ENCODE measurements at regions not wholly inside any gene's neighbourhood (a gene's known extent, or its start where the extent isn't known, plus 50 kb on each side); places are given as distances from the start of the nearest gene placed in this dataset.
"Not testable (repeated sequence)": the region's sequence is repeated elsewhere in the genome, so short reads cannot be mapped to it uniquely, and the experiment has no call there.

DNA sequence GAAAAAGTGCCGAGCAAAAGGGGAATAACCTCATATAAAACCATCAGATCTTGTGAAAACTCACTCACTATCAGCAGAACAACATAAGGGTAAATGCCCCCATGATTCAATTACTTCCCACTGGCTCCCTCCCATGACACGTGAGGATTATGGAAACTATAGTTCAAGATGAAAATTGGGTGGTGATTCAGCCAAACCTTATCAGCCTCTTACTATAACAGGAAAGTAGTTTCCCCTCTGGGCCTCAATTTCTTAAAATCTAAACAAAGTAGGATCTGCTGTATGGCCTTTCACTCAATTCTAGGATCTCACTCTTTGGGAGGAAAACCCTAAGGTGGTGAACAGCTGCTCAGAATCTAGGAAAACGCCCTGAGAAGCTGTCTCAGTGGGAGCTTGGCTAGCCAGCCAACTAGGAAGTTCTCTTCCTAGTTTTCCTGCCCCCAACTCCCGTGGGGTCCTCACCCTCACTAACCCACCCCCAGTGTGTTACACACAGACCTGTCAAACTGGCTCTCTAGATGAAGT, 1017.1 kb upstream of the HS3ST1 start:
- Histone ChIP-seq H3K4me3 (no peak overlapping the region), H3K27ac (no peak overlapping the region)

DNA sequence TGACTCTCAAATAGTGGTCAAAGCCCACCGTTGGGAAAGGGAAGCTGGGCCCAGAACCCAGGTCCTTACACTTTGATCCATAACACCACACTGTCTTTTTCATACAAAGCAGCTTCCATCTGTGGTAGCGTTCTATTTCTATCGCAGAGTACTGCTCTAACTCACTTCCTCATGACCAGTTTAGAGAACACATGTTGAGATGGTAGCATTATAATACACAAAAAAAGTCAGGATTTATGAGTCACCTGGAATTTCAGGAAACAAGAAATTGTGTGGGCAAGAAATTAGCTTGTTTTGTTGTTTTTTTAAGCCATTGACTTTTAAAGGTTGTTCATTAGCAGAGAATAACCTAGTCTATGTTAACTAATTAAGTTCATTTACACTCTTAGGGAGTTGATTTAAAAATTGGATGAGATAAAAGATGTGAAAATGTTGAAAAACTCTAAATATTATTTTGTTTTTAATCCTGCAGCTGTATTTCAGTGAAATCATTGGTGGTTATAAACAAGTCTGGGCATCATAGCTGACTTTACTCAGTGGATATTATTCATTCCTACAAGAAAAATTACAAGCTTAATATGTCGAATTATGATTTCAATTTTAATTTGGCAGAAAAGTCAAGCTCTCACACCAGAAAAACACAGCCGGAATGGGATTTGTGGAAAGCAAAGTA, 1011.1 kb upstream of the HS3ST1 start:
- H3K27ac ChIP-seq = no peak overlapping the region
- H3K4me3 ChIP-seq = no peak overlapping the region

DNA sequence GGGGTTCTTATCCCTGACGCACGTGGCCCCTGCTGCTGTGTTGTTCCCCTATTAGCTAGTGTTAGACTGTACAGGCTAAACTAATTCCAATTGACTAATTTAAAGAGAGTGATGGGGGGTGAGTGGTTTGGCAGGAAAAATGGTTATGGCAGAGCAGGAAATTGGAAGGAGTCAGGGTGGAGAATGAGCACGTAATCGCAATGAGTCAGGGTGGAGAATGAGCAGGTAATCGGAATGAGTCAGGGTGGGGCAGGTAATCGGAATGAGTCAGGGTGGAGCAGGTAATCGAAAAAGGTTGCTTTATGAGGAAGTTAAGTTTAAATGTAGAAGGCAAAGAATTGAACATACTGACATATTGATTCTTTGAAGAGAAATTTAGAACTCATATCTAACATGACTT, 1002.6 kb upstream of the HS3ST1 start:
- not testable (repeated sequence) for H3K4me3 ChIP-seq, H3K27ac ChIP-seq

DNA sequence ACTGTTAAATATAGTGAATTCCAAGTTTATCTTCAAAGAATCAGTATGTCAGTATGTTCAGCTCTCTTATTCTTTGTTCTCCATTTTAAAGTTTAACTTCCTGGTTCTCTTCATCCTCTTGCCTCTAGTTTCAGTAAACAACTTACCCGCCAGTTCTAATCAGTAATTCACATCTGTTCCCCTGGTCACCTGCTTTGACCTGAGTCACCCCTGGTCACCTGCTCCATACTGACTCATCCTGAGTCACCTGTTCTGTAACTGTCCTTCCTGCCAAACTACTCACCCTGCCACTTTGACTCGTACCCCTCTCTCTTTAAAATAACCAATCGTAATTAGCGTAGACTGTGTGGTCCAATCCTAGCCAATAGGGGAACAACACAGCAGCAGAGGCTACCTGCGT, 992.7 kb upstream of the HS3ST1 start:
- Histone ChIP-seq H3K27ac (no peak overlapping the region), H3K4me3 (no peak overlapping the region)

DNA sequence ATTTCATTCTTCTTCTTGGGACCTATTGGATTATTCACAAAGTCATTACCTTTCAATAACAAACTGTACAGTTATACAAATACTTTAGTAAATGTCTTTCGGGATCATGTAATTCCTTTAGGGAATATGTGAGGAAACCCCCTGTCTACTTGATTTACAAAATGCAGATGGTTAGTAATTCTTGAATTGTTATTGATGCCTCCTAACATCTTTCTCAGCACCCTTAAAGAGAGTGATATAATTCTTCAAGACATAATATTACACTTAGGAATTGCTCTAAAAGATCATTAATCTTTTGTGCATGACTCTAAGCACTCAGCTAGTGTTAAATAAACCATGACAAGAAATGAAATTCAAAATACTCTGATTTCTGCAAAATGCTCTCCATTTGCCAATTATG, 988.1 kb upstream of the HS3ST1 start:
- Histone ChIP-seq H3K4me3 (no peak overlapping the region), H3K27ac (no peak overlapping the region)

DNA sequence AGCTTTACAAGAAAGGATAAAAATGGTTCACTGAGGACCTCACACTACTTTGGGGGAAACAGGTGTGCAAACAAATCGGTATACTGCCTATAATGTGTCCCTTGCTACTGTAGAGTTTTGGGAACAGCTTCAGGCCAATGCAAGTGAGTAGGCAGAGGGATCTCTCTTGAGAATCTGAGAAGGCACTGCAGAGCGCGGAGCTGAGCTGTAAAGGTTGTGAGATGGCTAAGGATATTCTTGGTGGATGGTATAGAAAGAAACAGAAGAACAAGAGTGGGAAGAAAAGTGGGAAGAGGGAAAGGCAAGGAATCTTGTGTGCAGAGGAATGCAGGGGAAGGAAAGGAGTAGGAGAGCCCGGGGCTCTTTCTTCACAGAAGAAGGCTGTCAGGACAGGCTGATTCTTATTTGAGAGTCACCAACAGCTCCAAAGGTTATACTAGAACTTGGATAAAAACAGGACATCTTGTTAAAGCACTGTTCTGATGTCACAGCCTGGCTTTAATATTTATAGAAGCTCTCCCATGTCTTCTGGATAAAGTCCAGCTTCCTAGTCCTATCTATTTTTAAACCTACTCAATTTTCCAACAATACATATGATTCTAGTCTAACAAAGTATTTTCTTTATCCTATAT, 985.6 kb upstream of the HS3ST1 start:
- H3K27ac ChIP-seq = no peak overlapping the region
- H3K4me3 ChIP-seq = no peak overlapping the region

DNA sequence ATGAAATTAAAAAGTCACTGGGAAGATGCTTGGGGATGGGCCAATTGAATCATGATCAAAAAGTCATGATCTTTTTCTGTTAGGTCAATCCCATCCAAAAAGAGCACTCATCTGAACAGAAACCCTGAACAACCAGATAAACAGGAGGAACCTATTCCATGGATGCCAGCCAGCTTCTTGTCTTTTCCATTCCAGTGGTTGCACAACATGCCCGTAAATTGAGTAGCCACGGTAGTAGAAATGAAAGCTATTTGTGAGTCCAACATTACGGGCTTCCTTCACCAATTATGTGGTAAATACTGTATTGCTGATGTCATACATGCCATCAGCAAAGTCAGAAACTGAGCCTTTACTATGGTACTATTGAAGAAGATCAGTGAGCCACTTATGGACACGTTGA, 982.4 kb upstream of the HS3ST1 start:
- Histone ChIP-seq H3K4me3 (no peak overlapping the region), H3K27ac (no peak overlapping the region)

DNA sequence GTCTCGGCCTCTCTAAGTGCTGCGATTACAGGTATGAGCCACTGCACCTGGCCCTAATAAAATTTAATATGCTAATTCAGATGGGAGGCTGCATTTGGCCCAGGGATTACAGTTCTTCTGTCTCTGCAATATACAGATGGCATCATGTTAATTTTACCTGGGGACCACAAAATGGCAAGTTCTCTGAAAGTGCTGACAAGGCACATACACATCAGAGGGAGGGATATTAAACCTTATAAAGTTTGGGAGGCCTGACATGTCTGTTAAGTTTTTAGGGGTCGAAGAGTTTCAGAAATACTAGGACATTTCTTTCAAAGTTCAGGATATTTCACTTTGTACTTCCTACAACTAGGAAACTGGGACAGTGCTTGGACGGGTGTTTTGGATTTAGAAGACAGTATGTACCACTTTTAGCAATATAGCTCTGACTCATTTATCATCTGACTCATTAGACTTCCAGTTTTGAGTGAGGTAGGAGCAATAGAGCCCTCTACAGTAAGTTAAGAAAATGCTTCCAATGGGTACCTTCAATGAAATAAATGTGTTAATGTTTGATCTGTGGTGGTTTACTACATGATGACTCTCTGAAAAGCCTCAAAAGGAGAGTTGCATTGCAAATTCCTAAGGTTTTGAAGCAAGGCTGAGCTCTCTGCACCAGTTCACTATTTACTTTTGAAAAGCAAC, 981.0 kb upstream of the HS3ST1 start:
- Histone ChIP-seq H3K4me3 (no peak overlapping the region), H3K27ac (no peak overlapping the region)

DNA sequence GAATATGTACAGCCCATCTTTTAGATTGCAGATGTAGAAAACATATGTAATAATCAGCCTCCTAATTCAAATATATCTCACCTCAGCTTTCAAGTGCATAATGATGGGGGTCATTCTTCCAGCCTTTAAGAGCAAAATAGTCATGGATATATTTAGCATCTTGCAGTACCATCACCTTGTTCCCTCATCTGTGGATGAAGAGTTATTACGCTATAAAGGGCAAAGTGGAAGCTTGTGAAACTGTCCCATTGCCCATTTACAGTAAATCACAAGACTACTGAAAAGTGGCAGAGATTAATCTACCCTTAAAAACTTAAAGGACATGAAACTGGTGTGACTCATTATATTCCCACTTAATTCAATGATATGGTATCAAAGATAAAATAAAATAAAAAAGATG, 979.7 kb upstream of the HS3ST1 start:
- H3K4me3 ChIP-seq = no peak overlapping the region
- no peak overlapping the region for H3K27ac ChIP-seq

DNA sequence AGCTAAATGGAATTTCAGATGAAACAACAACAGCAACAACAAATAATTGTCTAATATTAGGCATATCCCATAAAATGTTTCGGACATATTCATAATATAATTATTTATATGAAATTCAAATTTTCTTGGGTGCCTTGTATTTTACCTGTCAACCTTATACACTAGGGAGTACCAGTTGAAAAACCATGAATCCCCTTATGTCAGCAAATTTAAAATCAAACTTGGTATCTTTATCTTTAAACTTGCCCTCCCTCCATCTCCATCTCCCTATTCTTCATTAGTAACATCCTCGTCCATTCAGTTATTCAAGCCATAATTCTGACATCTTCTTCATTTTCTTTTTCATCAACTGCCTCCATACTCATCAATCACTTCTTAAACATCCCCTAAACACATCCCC, 974.5 kb upstream of the HS3ST1 start:
- H3K27ac ChIP-seq = no peak overlapping the region
- no peak overlapping the region for H3K4me3 ChIP-seq

DNA sequence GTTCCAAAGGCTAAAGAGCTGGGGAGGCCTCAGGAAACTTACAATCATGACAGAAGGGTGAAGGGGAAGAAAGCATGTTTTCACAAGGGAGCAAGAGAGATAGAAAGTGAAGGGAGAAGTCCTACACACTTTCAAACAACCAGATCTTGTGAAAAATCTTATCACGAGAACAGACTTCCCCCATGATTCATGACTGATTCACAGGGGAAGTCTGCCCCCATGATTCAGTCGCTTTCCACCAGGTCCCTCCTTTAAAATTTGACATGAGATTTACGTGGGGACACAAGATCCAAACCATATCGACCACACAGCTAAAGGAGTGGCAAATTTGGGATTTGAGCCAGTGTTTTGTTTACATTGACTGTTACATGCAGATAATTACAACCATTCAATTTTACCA, 971.1 kb upstream of the HS3ST1 start:
- no peak overlapping the region for H3K27ac ChIP-seq
- no peak overlapping the region for H3K4me3 ChIP-seq

DNA sequence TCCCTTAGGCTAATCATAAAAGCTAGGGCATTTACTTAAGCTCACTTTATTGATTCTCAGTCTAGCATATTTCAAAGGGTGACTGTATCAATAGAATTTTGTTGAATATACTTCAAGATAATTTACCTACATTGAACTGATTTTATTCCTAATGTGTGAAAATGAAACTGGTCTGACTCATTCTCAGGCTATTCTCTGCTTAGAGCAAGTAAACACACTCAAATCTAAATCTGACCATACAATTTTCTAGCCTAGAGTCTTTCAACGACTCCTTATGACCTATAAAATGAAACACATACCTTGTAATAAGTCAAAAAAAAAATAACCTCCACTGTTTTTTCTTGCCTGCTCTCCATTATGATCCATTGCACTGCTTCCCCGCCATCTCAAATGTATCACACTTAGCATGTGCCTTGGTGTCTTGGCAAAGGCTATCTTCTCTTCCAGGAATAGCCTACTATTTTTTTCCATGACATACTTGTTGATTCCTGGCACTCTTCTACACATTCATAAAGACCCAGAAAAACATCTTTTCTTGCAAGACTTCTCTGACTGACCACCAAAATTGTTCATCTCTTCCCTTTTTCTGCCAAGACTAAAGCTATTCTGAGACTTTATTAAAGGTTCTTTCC, 965.1 kb upstream of the HS3ST1 start:
- no peak overlapping the region for H3K27ac ChIP-seq

DNA sequence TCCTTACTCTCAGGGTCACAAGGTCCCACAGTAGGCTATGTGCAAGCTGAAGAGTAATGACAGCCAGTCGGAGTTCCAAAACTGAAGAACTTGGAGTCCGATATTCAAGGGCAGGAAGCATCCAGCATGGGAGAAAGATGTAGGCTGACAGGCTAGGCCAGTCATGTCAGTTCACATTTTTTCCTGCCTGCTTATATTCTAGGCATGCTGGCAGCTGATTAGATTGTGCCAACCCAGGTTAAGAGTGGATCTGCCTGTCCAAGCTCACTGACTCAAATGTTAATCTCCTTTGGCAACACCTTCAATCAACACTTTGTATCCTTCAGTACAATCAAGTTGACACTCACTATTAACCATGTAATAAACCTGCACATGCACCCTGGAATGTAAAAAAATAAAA, 960.9 kb upstream of the HS3ST1 start:
- no peak overlapping the region for H3K27ac ChIP-seq

More for the DNA sequence above, 965.1 kb upstream of the HS3ST1 start:
- no peak overlapping the region for H3K4me3 ChIP-seq

DNA sequence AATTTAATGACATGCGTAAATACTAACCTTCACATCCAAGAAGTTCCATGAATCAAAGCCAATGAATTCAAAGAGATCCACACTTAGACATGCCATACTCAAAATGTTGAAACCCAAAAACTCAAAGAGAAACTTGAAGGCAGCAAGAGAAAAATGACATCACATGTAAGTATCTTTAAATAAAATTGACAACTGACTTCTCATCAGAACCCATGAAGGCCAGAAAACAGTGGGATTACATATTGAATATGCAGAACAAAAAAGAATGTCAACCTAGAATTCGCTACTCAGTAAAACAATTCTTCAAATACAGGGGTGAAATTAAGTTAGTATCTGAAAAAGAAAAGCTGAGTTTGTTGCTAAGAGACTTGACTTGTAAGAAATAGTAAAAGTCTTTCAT, 953.9 kb upstream of the HS3ST1 start:
- H3K4me3 ChIP-seq = no peak overlapping the region

More for the DNA sequence above, 960.9 kb upstream of the HS3ST1 start:
- H3K4me3 ChIP-seq = no peak overlapping the region

DNA sequence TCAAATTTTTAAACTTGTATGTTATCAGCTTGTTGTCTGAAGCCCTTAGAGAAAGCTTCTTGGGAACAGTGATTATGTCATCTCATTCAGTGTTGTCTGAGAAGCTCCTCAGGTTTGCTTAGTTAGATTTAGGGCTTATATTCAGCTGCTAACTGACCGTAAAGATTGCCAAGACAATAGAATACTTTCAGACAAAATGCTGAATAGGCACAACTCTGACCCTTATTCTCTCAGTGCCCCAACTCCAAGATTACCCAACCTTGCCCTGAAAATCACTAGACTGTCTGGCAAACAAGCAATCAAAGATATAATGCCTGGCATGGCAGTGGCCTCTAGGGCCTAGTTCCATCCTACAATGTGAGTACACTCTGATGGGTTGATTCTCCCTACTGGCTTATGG, 950.5 kb upstream of the HS3ST1 start:
- Histone ChIP-seq H3K27ac (no peak overlapping the region), H3K4me3 (no peak overlapping the region)

More for the DNA sequence above, 953.9 kb upstream of the HS3ST1 start:
- no peak overlapping the region for H3K27ac ChIP-seq

DNA sequence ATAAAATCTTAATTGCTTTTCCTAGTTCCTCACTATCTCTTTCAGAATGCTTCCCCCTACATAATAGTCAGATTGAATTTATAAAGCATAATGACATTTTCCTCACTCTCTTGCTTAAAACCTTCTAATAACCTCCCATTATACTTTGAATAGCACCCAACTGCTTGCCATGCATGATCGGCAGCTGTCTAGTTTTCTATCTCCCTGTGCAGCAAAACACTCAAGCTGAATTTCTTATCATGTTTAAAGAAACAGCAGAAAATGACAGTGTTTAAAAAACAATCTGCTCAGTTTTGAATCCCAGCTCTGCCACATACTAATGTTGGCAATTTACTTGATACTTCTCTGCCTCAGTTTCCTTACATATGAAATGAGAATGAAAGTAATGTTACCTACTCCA, 947.1 kb upstream of the HS3ST1 start:
- Histone ChIP-seq H3K4me3 (no peak overlapping the region), H3K27ac (no peak overlapping the region)

DNA sequence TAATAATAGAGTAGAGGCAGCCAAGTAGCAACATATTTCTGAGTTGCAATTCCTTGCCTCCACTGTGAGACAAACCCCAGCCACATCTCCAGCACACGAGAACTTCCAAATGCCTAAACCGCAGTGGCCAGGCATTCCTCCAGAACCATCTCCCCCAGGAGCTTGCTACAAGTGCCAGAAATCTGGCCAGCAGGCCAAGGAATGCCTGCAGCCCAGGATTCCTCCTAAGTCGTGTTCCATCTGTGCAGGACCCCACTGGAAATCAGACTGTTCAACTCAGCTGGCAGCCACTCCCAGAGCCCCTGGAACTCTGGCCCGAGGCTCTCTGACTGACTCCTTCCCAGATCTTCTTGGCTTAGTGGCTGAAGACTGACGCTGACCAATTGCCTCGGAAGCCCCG, 937.2 kb upstream of the HS3ST1 start:
- H3K4me3 ChIP-seq, H3K27ac ChIP-seq: not testable (repeated sequence)

DNA sequence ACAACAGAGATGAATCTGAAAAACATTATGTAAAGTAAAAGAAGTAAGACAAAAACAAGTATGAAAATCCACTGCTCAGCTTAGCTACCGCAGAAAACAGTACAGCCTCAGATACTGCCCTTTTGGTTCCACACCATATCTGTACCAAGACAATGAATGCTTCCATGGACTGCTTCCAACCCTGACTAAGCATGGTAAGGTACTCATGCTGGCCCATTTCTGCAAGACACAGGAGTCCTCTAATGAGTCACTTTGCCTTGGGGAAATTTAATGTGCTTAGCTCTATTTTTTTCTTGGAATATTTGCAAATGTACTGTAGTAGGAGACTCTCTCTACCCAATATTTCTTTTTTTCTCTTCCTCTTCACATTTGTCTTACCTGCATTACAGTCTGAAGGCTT, 931.7 kb upstream of the HS3ST1 start:
- Histone ChIP-seq H3K4me3 (no peak overlapping the region), H3K27ac (no peak overlapping the region)

DNA sequence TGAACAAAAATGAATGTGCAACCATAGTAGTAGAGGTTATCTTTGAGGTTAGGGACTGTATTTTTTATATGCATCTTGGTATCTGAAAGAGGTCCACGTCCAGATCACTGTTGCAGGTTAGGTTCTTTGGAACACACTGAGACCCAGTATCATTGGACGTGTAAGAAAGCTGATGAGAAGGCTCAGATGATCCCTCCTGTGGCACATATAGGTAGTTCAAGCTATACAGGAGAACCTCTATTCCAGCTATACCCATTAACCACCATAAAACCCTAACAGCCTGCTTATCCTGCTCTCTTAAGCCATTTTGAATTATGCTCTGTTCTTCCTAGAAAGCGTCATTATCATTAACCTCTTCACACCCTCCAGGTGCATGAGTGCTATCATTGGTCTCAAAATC, 930.7 kb upstream of the HS3ST1 start:
- no peak overlapping the region for H3K27ac ChIP-seq
- H3K4me3 ChIP-seq = no peak overlapping the region

DNA sequence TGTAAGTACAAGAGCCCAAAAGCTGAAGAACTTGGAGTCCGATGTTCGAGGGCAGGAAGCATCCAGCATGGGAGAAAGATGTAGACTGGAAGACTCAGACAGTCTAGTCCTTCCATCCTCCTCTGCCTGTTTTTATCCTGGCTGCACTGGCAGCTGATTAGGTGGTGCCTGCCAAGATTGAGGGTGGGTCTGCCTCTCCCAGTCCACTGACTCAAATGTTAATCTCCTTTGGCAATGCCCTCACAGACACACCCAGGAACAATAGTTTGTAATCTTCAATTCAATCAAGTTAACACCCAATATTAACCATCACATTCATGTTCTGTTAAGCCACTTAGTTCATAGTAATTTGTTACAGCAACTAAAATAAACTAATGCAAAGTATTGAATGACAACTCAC, 904.4 kb upstream of the HS3ST1 start:
- H3K4me3 ChIP-seq, H3K27ac ChIP-seq: not testable (repeated sequence)

DNA sequence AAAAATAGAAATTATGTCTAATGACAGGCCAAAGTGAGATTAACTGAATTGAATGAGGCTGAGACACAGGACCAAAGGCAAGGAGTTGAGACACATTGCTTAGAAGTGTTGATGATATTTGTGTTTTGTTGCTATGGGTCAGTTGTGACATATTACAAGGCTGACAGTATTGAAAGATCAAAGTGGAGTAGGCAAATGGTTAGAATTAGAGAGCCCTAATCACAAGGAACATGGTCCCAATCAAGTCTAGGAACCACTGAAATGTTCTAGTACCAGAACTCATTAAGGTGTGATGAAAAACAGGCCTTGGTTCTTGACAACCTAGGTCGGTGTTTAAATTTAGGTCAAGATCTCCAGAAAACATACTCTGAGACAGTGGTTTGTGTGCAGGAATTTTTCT, 896.3 kb upstream of the HS3ST1 start:
- H3K4me3 ChIP-seq = no peak overlapping the region
- H3K27ac ChIP-seq = no peak overlapping the region

Measured in skin epidermis (tissue), 12 donors.